GM18498 (cell line): ENCODE measurements at regions not wholly inside any gene's neighbourhood (a gene's known extent, or its start where the extent isn't known, plus 50 kb on each side); places are given as distances from the start of the nearest gene placed in this dataset.
"Not testable (repeated sequence)": the region's sequence is repeated elsewhere in the genome, so short reads cannot be mapped to it uniquely, and the experiment has no call there.

ENCODE experiments used
- ATAC-seq: cut with Tn5 transposase; IDR thresholded peaks from one replicate; pipeline ENCODE4 v1.9.1; 2021; ENCODE audit warnings: mild to moderate bottlenecking, moderate library complexity; ENCODE audit not compliant: unreplicated experiment

DNA sequence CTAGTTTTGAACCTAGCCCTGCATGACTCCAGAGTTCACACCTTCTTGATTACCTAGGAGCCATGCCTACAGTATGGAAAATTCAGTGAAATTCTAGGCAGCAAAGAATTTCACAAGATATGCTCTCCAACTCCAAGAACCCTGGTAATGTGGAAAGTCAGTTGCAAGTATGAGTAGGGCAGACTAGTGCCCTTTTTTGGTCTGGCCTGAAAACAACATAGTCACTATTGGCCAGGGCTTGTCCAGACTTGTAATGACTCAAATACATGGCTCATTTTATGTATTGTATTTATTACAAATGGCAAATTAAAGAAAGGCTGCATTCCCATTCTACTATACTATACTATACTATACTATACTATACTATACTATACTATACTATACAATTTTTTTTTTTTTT lies 160.4 kb downstream of the ESM1 start:
- ATAC-seq: no peak

DNA sequence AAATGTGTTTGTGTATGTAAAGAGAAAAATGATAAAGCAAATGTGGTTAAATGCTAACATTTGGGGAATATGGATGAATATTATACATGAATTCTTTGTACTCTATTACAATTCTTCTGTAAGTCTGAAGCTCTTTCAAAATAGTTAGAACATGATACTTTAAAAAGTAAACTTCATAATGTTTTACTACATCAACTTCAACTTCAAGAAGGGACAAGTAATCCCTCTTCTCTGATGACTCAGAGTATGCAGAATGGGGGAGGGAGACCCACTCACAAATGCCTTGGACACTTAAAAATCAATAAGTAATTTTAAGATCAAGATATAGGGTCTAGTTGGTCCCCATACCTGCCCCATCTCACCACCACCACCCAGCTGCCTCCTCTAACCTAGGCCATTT lies 162.4 kb downstream of the ESM1 start:
- no peak for ATAC-seq

DNA sequence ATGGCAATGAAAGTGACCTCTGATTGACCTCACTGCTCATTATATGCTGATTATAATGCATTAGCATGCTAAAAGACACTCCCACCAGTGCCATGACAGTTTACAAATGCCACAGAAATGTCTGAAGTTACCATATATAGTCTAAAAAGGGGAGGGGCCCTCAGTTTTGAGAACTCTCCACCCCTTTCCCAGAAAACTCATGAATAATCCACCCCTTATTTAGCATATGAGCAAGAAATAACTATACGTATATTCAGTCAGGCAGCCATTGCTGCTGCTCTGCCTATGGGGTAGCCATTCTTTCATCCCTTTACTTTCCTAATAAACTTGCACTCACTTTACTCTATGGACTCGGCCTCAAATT lies 163.1 kb downstream of the ESM1 start:
- no peak for ATAC-seq

DNA sequence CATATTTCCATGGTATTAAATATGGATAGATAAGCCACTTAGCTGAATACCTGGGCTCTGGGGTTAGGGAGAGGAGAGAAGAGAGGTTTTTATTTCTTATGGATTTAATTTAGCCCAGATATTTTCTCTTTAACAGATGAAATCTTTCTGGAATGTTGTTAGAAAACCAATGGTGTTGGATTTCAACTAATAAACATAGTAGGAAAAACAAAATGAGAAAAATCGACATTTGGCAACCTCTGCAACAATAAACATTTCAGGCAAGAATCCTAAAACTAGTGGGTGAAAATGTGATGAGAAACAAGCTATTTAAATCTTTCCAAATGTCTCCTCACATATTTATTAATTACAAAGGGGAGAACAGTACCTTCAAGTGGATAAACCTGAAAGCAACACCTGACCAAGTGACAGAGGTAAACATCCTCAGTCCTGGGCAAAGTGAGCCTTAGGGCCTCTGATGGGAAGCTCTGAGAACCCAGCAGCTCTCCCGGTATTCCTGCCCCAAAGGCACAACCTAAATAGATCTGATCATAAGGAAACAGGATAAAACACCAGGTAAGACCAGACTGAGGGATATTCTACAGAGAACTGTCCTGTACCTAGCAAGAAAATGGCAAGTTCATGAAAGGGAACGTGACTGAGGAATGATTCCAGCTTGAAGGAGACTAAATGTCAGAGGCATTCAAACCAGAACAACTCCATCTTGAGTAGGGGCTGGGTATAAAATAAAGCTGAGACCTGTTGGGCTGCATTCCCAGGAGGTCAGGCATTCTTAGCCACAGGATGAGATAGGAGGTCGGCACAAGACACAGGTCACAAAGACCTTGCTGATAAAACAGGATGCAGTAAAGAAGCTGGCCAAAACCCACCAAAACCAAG lies 163.7 kb downstream of the ESM1 start:
- no peak for ATAC-seq

DNA sequence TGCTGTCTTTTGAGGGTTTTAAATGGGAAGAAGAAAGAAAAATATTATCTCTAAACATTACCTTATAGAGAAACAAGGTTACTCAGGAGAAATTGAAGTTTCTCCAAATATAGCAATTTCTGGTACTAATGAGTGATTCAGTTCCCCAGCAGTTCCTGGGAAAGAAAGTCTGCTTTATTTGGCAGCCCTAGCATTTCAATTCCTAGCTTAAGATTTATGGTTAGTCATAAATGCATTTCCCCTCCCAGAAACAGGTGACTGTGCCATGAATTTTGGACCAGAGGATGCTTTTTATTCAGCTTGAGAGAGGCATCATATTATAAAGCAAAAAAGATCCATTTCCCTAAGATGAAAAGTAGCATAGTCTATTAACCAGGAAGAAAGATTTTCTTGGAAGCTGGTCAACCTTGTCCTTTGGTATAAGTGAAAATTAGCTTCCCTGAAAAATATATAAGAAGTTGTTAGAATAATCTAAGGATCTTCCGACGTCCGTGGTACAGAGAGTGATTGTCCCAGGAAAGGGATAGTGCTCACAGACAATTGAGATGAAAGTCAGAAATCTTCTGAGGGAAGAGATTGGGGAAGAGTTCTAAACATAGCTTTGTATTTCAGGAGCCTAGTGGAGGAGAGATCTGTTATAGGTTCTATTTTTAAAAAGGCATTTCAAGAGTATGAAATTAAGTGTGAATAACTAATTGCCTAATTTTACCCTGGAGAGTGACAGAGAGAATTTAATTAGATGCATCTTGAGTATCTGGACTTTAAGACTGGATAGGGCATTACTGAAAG lies 164.9 kb downstream of the ESM1 start:
- ATAC-seq: no peak

DNA sequence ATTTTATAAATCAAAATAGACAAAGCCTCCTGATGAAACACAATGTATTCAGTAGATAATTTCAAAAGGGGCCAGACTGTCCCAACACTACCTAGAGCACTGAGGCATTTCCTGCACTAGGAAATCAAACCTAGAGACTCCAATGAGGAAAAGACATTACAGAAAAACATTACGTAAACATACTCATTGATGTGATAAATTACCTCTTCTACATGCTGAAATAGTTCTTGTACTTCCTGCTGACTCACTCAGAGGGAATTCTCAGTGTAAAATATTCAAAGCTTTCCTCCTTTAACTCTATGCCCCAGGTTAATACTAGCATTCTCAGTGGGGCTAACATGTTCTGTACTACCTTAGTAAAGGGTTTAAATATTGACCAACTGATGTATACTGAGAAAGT lies 178.0 kb downstream of the ESM1 start:
- no peak for ATAC-seq

DNA sequence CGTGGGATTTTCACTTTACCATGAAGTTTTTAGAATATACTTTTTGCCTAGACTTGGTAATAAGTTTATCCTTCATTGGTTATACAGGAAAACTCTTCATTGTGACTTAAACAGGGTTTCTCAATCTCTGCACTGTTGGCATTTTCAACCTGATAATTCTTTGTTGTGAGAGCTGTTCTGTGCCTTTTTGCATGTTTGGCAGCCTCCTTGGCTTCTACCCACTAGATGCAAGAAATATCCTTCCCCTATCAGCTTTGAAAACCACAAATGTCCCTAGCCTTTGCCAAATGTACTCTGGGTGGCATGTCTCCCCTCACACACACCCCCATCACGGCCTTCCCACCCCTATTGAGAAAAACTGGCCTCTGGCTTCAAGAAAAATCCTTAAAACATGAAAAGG lies 180.9 kb downstream of the ESM1 start:
- ATAC-seq: no peak

DNA sequence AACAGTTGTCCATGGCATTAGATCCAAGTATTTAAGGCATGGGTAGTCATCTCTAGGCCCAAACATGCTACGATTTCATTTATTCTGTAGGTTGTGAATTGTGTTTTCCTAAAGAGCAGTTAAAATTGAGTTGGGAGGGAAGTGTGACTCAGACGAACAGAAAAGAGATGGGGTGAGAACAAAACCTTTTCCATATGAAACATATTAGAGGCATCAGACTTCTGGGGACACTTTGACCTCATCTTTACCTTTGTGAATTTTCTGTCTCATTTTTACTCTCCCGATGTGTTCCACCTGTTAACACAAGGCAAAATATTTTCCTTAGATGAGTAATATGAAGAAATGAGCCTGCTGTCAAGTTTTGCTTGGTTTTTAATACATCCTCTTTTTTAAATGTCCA lies 181.3 kb downstream of the ESM1 start:
- ATAC-seq: no peak

DNA sequence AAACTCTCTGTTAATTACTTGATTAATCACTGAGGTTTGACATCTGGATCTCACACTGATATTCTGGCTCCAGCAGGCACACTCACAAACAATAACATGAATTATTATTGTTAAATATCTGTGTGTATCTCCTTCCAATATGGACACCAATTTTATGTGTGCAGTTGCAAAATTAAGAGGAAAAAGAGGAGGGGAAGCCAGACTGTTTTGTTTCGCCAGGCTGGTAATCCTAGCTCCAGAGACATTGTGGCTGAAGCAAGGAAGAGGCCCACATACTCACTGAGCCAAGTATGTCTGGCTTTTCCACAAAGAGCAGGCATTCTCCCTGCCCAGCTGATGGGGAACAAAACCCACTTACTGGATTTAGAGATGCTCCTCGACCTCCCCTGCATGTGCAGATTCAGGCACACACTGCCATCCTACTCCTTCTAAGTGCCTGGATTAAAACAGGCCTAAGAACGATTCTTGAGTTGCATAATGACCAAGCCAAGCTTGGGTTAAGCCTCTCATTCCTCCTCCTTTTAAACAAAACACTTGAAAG lies 181.9 kb downstream of the ESM1 start:
- ATAC-seq: no peak

DNA sequence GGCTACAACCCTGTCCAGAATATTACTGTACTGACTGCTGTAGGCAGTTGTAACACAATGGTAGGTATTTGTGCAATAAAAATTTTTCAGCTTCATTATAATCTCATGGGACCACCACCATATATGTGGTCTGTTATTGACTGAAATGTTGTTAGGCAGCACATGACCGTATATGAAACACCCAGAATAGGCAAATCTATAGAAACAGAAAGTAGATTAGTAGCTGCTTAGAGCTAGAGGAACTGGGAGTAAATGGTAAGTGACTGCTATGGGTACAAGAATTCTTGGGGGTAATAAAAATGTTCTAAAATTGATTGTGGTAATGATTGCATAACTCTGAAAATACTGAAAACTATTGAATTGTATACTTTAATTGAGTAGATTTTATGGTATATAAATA lies 185.7 kb downstream of the ESM1 start:
- peak; percentile 86 for ATAC-seq

DNA sequence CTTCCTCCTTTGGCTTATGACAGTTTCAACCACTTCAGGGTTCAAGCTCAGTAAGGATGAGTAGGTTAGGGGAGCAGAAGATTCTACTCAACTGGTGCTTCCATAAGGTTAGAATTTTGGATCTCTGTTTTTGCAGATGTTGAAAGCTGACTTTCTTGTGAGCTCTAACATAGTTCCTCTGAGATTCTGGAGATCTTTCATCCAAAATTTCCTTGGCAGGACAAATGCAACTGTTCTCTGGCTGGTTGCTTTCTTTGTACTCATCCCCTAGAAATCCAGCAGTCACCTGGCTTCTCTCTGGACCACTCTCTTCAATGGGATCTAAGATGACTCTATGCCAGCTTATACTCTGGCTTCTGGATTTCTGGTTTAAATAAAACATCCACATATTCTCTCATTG lies 189.6 kb downstream of the ESM1 start:
- ATAC-seq: no peak

DNA sequence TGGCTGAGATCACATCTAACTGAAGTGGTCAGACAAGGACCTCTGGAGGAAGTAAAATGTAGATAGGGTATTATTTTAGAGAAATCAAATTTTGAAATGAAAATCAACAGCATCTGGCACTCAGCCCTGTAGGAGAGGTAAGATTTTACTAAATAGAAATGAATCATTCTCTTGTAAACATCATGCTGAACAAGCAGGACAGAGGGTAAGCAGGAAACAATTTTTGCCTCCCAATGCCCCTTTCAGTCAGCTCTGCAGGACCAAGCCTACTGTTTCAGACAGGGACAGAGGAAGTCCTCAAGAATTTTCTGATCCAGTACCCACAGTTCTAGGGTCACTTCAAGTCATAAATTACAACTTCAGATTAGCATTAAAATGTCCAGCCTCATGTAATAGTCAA lies 190.1 kb downstream of the ESM1 start:
- ATAC-seq: no peak

DNA sequence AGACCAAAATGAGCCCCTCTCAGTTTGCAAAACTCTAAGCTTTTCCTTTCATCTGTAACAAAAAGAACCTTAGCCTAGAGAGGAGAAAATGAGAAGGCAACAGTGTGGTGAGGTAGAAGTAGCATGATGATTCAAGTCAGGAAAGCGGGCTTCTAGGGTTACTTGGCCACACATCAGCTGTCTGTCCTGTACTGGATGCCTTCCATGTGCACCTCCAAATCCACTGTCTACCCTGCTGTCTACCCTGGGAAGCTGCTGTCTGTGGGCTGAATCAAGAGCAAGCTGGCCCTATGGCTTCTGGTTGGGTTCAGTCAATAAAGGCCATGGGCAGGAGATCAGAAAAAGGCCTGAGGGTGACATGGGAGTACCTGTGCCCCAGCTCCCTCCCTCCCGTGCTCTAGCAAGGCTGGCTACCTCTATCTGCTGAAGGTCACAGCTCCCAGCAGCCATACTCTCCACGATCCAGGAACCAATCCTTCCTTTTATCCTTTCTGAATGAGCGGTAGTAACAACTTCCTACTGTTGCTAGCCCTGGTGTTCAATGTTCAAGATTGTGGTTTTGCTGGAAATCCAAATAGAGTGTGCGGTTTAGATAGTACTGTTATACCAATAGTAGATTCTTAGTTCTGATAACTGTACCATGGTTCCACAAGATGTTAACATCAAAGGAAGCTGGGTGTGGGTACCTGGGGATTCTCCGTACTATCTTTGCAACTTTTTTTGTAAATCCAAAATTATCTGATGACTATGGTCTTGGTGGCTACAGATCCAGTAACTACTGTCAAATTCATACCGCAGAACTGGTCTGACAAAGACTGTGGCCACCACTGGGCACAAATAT lies 191.0 kb downstream of the ESM1 start:
- no peak for ATAC-seq

DNA sequence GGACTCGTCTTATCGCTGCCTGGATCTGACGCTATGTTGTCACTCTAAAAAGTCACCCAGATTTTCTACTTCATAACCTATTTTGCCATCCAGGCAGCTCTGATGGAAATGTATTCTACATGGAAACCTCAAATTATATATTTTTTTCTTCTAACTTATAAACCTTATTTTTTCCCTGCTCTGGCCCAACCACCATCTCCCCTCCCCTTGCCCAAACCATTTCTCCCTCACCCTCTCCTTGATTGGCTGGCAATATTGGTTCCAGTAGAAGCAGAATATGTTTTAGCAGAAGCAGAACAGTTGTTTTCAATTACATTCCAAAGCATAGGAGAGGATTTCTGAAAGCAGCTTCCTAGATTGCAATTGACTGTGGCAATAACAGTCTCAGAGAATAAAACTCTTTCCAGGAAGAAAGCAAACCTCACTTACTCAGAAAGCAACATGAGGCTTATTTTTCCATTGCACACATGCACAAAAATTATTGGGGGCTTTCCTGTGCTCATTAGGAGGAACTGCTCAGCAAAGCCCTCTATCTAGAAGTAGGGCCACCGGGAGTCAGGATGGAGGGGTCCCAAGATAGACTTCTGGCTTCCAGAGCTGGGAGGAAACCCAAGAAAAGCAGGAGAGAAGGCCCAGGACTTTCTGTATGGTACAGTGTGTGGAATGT lies 191.8 kb downstream of the ESM1 start:
- no peak for ATAC-seq

DNA sequence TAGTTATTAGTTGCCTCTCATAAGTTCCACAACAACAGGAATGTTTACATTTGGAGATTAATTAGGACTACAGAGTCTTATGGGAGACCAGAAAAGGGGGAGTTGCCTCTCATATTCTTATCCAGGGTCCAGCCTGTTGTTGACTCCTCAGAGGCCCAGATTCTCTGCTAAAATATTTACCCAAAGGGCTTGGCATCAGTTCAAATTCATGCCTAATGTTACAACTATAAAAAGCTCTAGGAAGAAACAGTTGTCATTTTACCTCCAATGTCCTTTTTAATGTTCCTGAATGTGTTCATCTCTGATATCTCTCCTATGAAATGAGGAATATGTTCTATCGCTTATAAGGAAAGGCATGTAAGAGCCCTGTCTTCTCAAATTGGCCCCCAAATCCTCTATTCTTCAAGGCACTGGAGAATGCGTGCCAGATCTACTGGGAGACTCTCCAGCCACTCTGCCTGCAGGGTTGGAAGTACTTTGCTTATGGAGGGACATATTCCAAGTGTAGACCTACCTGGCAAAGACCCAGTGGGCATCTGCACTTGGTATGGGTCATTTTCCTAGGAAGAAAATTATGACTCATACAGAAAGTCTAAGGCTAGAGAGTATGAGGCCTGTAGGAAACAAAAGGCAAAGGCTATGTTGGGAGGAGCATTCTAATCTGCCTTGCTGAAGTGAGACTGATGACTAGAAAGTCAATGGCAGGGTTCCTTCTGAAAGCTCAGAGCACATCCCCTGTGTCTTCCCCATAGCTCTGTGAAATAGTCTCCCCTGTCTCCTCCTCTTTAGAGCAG lies 192.6 kb downstream of the ESM1 start:
- ATAC-seq: no peak

DNA sequence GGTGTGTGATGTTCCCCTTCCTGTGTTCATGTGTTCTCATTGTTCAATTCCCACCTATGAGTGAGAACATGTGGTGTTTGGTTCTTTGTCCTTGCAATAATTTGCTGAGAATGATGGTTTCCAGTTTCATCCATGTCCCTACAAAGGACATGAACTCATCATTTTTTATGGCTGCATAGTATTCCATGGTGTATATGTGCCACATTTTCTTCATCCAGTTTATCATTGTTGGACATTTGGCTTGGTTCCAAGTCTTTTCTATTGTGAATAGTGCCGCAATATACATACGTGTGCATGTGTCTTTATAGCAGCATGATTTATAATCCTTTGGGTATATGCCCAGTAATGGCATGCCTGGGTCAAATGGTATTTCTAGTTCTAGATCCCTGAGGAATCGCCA lies 197.5 kb downstream of the ESM1 start:
- ATAC-seq: not testable (repeated sequence)

DNA sequence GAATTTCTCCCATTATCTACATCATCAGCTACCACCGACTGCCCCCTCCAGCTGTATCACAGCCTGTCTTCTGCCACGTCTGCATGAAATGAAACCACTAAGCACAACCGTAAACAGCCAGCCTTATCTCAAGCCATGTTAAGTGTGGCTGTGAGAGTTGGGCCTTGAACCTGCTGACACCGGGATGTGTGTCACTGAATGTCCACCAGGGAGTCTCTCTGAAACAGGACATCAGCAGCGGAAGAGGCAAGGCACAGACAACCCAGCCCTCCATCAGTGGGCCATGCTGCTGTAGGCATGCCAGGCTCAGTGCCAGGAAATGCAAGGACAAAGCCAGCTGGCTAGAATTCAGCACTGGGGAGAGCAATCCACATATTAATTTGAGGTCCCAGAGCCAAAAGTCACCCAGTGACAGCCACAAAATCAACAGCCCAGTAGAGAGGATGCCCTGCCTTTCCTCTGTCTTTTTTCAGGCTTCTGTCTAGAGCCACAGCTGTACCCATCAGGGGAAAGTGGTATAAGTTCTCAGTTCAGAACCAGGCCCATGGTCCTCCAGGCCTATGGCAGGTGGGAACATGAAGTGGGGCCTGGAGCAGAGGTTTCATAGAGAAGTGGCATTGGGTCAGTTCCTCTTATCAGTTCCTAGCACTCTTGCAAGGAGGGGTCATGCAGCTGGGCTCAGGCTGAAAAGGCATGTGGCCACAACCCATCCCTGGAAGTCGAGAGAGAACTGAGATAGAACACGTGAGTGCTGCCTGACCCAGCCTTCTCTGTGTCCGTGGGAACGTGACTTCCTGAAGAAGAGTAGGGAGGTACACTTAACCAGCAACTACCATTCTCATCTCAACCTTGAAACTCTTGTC lies 199.4 kb downstream of the ESM1 start:
- ATAC-seq: peak; percentile 95

DNA sequence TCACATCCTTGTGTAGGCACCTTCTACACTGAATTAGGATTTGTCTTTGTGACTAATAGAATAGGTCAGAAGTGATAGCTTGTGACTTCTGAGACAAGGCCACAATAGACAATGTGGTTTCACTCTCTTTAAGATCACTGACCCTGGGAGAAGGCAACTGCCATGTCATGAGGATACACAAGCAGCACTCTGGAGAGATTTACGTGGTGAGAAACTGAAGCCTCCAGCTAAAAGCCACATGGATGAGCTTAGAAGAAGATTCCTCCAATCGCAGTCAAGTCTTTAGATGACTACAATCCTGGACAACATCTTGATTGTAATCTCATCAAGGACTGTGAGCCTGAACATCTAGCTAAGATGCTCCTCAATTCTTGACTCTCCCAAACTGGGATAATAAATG lies 206.6 kb downstream of the ESM1 start:
- ATAC-seq: no peak

DNA sequence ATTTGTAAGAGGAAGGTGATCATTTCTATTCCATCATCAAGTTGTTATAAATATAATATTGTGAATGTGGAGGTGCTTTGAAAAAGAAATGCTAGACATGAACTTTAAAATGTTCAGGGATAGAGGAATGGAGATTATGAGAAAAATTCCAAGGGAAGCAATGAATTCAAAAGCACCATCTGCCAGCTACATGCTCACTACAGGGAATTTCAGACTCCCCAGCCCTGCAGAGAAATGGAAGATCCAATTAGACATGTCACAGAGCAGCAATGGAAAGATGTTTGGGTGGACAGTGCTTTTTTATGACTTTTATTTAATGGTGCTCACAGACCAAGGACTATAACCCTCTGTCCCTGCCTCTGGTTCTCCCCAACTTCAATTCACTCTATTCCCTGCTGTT lies 209.7 kb downstream of the ESM1 start:
- ATAC-seq: no peak
